ENCODE measurements at regions not wholly inside any gene's neighbourhood (a gene's known extent, or its start where the extent isn't known, plus 50 kb on each side); places are given as distances from the start of the nearest gene placed in this dataset.

DNA sequence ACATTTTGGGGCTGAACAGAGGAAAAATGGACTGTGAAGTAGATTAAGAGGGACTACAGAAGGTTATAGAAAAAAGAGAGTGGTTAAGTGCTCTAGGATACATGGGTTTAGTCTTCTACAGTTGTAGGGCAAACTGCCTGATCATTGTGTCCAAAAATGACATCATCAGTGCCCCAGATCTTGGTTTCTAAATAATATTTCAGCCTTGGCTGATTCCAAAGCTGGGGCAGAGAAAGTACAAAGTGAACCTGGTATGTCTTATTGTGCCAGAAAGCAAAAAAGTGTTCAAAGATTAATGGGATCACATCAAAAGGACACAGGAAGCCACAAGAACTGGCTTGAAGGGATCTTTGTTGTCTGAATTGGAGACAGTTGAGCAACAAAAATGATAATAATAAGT lies 97.1 kb upstream of the ZNF521 start:
- TF ChIP-seq, protein P1, sequence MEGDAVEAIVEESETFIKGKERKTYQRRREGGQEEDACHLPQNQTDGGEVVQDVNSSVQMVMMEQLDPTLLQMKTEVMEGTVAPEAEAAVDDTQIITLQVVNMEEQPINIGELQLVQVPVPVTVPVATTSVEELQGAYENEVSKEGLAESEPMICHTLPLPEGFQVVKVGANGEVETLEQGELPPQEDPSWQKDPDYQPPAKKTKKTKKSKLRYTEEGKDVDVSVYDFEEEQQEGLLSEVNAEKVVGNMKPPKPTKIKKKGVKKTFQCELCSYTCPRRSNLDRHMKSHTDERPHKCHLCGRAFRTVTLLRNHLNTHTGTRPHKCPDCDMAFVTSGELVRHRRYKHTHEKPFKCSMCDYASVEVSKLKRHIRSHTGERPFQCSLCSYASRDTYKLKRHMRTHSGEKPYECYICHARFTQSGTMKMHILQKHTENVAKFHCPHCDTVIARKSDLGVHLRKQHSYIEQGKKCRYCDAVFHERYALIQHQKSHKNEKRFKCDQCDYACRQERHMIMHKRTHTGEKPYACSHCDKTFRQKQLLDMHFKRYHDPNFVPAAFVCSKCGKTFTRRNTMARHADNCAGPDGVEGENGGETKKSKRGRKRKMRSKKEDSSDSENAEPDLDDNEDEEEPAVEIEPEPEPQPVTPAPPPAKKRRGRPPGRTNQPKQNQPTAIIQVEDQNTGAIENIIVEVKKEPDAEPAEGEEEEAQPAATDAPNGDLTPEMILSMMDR (IDR thresholded peaks at IDR 0.05; ENCODE audit: low read length), result no peak
- no peak for TF ChIP-seq EZH2 (IDR thresholded peaks at IDR 0.05; ENCODE audit: borderline replicate concordance, low read length)

All from OCI-LY1 (cell line).